ENCODE measurements at regions not wholly inside any gene's neighbourhood (a gene's known extent, or its start where the extent isn't known, plus 50 kb on each side); places are given as distances from the start of the nearest gene placed in this dataset.

- peak overlapping the region; percentile 92 for H2BK20ac ChIP-seq (ENCODE audit: low read length)
- H3K23ac ChIP-seq (ENCODE audit: insufficient read length): no peak overlapping the region
- H3K14ac ChIP-seq (ENCODE audit: insufficient read length): no peak overlapping the region
- no peak overlapping the region for H2AFZ ChIP-seq (ENCODE audit: low read length)
- H4K20me1 ChIP-seq (replicated peaks in 1 of 2; ENCODE audit: control insufficient read depth in 1 of 2, insufficient read depth in 2 of 2, low read length in 2 of 2): no peaks in the 10 kb centered on the region
- no peak overlapping the region for H4K8ac ChIP-seq (ENCODE audit: extremely low read depth, insufficient read depth, low read length)
- no peak overlapping the region for H3K9ac ChIP-seq (replicated peaks in 1 of 4; ENCODE audit: extremely low read depth in 1 of 4, low read depth in 3 of 4, low read length in 3 of 4)
- ChIA-PET POLR2A (ENCODE audit: partially characterized antibody) (interaction anchor here (1.1 to 2.1 kb wide), 5 partner anchors 8 to 174 kb away, joined by 3 to 8 read pairs (median 5); no protein-coding TSS in a partner anchor), CTCF (ENCODE audit: partially characterized antibody) (interaction anchor here (0.6 to 2.8 kb wide), 9 partner anchors 9 to 356 kb away, joined by 3 to 12 read pairs (median 4); no protein-coding TSS in a partner anchor)
- DNase-seq (ENCODE audit: low read depth in 1 of 2, low spot score in 2 of 2): no peak
- no peak overlapping the region for H3K4me2 ChIP-seq (ENCODE audit: insufficient read depth in 1 of 2, low read depth in 2 of 2, low read length in 2 of 2)
- H3K4ac ChIP-seq (replicated peaks; ENCODE audit: insufficient read length, low read depth, low read length): peak overlapping the region; percentile 4
- H3K9me3 ChIP-seq (ENCODE audit: insufficient read depth in 2 of 2, low read depth in 1 of 2, low read length in 1 of 2): peaks cover 4% of the 10 kb centered on the region in 2 experiments; a peak in 3 of 4 replicates
- no peak overlapping the region for H3K4me3 ChIP-seq (ENCODE audit: extremely low read depth in 1 of 4, insufficient read depth in 2 of 4, low read depth in 3 of 4, low read length in 4 of 4)
- no peaks in the 10 kb centered on the region; the same call in 1 of the 2 replicates for H3K23me2 ChIP-seq (ENCODE audit: low read depth, low read length)
- H2BK120ac ChIP-seq (replicated peaks; ENCODE audit: low read depth, low read length): peak overlapping the region; percentile 2
- peak overlapping the region; percentile 79; the same call in 1 of the 2 replicates for H2BK5ac ChIP-seq (ENCODE audit: low read depth, low read length)
- H3K27ac ChIP-seq (ENCODE audit: low read depth, low read length): no peak overlapping the region
- no peaks in the 10 kb centered on the region; a peak in 1 of 8 replicates for H3K36me3 ChIP-seq (ENCODE audit: control insufficient read depth in 2 of 4, insufficient read depth in 4 of 4, low read length in 3 of 4)
- WGBS, 2 experiments (ENCODE audit: extremely low coverage in 1 of 2, insufficient coverage in 1 of 2, insufficient read length in 1 of 2, insufficient replicate concordance in 2 of 2, low coverage in 1 of 2, low lambda C conversion rate in 2 of 2, missing lambda C conversion rate in 1 of 2): 87% methylated on average over 13 of the region's 13 CpGs; no CpG with 5 or more reads in 1 of the 2 experiments
- H3K79me2 ChIP-seq (ENCODE audit: control insufficient read depth in 1 of 2, insufficient read depth in 2 of 2, low read length in 2 of 2): no peaks in the 10 kb centered on the region
- peak overlapping the region; percentile 87 for H4K91ac ChIP-seq (replicated peaks; ENCODE audit: insufficient read length, low read length)
- no peak overlapping the region for H2BK15ac ChIP-seq (ENCODE audit: low read length)
- H3K79me1 ChIP-seq (ENCODE audit: low read depth, low read length): no peaks in the 10 kb centered on the region
- FAIRE-seq: no peak
- no peak overlapping the region for H3K56ac ChIP-seq (replicated peaks; ENCODE audit: insufficient read length, low read depth, low read length)
- H4K5ac ChIP-seq (ENCODE audit: insufficient read length, low read depth, low read length): no peak overlapping the region
- peaks cover 0 to 18% (median 8%) of the 10 kb centered on the region in 4 experiments; a peak in 4 of 7 replicates for H3K4me1 ChIP-seq (replicated peaks in 1 of 4; ENCODE audit: control insufficient read depth in 3 of 4, insufficient read depth in 4 of 4, low read length in 3 of 4)
- H3K27me3 ChIP-seq (replicated peaks in 1 of 4; ENCODE audit: control insufficient read depth in 3 of 4, extremely low read depth in 1 of 4, insufficient read depth in 3 of 4, low read length in 3 of 4): peaks cover 0 to 2% (median 0%) of the 10 kb centered on the region in 4 experiments; a peak in 2 of 7 replicates
- H2BK12ac ChIP-seq (ENCODE audit: low read depth, low read length): peak overlapping the region; percentile 96
- H2AK5ac ChIP-seq (ENCODE audit: low read depth, low read length): 0 out of 2 replicates have a peak overlapping the region, but pooled peaks have one; percentile 3
- peak overlapping the region; percentile 51 for H3K18ac ChIP-seq (ENCODE audit: extremely low read depth, low read length)
- no peak for TF ChIP-seq JUN (IDR thresholded peaks at IDR 0.05; ENCODE audit: low read depth, low read length)
- no peak for TF ChIP-seq ZNF274 (IDR thresholded peaks at IDR 0.05; ENCODE audit: borderline replicate concordance, extremely low read depth, low read length)
- TF ChIP-seq, protein P1, sequence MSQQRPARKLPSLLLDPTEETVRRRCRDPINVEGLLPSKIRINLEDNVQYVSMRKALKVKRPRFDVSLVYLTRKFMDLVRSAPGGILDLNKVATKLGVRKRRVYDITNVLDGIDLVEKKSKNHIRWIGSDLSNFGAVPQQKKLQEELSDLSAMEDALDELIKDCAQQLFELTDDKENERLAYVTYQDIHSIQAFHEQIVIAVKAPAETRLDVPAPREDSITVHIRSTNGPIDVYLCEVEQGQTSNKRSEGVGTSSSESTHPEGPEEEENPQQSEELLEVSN (IDR thresholded peaks at IDR 0.05): no peak
- TF ChIP-seq, protein P2, sequence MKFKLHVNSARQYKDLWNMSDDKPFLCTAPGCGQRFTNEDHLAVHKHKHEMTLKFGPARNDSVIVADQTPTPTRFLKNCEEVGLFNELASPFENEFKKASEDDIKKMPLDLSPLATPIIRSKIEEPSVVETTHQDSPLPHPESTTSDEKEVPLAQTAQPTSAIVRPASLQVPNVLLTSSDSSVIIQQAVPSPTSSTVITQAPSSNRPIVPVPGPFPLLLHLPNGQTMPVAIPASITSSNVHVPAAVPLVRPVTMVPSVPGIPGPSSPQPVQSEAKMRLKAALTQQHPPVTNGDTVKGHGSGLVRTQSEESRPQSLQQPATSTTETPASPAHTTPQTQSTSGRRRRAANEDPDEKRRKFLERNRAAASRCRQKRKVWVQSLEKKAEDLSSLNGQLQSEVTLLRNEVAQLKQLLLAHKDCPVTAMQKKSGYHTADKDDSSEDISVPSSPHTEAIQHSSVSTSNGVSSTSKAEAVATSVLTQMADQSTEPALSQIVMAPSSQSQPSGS (IDR thresholded peaks at IDR 0.05; ENCODE audit: low read length): no peak
- no peak for TF ChIP-seq TCF12 (IDR thresholded peaks at IDR 0.05; ENCODE audit: low read depth, low read length)
- no peak for TF ChIP-seq YY1 (IDR thresholded peaks at IDR 0.05; ENCODE audit: low read depth, low read length)
- TF ChIP-seq TEAD4 (IDR thresholded peaks at IDR 0.05; ENCODE audit: low read depth, low read length): no peak
- no peak for TF ChIP-seq CBX5 (IDR thresholded peaks at IDR 0.05; ENCODE audit: low read depth, low read length)
- no peak for TF ChIP-seq CHD1 (IDR thresholded peaks at IDR 0.05; ENCODE audit: low read depth, low read length)
- no peak for TF ChIP-seq SIRT6 (IDR thresholded peaks at IDR 0.05; ENCODE audit: low read length)
Observed at GRCh38 chr12:124148481-124149273, 146.2 kb upstream of the RFLNA start.
